IMR-90 (cell line): ENCODE measurements at regions not wholly inside any gene's neighbourhood (a gene's known extent, or its start where the extent isn't known, plus 50 kb on each side); places are given as distances from the start of the nearest gene placed in this dataset.

ENCODE experiments used
- ATAC-seq: fragments of 200-7000 bp; cut with Tn5 transposase; 2 replicates; pipeline ENCODE4 v1.9.1; 2020; ENCODE audit warnings: low read depth, mild to moderate bottlenecking, moderate library complexity
- BruUV-seq: library from RNA; stranded (reverse); fragments of 400-500 nt; replicated peaks from 2 replicates; lab custom pipeline; 2021; lab: Mats Ljungman, UMichigan
- CTCF ChIA-PET: fragments of 300-600 bp; formaldehyde crosslinking; extraction: SDS; loops from one replicate; lab custom pipeline; 2021; ENCODE audit warnings: antibody characterized with exemption; lab: Yijun Ruan, JAX
- POLR2A ChIA-PET: fragments of 300-600 bp; sonication (Branson Sonifier 250); formaldehyde crosslinking; loops from one replicate; lab custom pipeline; 2022; ENCODE audit warnings: antibody characterized with exemption; ENCODE audit not compliant: unreplicated experiment; lab: Charles Lee
- DNase-seq: peaks from one replicate; pipeline ENCODE4 v3.0.0; 2013
- H2AFZ ChIP-seq: replicated peaks from 2 replicates; pipeline ENCODE3; 2013; ENCODE audit warnings: low read length, mild to moderate bottlenecking; ENCODE audit not compliant: poor library complexity
- H2AK5ac ChIP-seq: 2 replicates; pipeline ENCODE4 v1.6.1; 2013; ENCODE audit warnings: low read depth, low read length, inconsistent platforms
- H2AK9ac ChIP-seq: replicated peaks from 2 replicates; pipeline ENCODE3; 2013; ENCODE audit warnings: mild to moderate bottlenecking, low read depth, low read length, moderate library complexity; ENCODE audit not compliant: poor library complexity
- H2BK120ac ChIP-seq: 2 replicates; pipeline ENCODE4 v1.6.1; 2013; ENCODE audit warnings: low read depth, low read length, inconsistent platforms
- H2BK15ac ChIP-seq: 3 replicates; pipeline ENCODE4 v1.6.1; 2013; ENCODE audit warnings: low read depth, low read length, inconsistent platforms
- H2BK20ac ChIP-seq: 2 replicates; pipeline ENCODE4 v1.6.1; 2013; ENCODE audit warnings: low read depth, mild to moderate bottlenecking, inconsistent platforms, low read length, moderate library complexity
- H2BK5ac ChIP-seq: 2 replicates; pipeline ENCODE4 v1.6.1; 2013; ENCODE audit warnings: mild to moderate bottlenecking, low read depth, low read length, inconsistent platforms; ENCODE audit not compliant: poor library complexity, severe bottlenecking
- H3K14ac ChIP-seq: replicated peaks from 2 replicates; pipeline ENCODE4 v1.6.1; 2013; ENCODE audit warnings: low read depth, low read length, inconsistent platforms
- H3K18ac ChIP-seq: 2 replicates; pipeline ENCODE4 v1.6.1; 2013; ENCODE audit warnings: low read depth, low read length, control low read depth
- H3K23ac ChIP-seq: 2 replicates; pipeline ENCODE4 v1.6.1; 2013; ENCODE audit warnings: low read depth, low read length, inconsistent platforms
- H3K27ac ChIP-seq: 2 replicates; pipeline ENCODE4 v1.5.1; 2013; ENCODE audit warnings: mild to moderate bottlenecking, control low read depth, low read length; ENCODE audit not compliant: insufficient read depth
- H3K27me3 ChIP-seq: 2 replicates; pipeline ENCODE4 v1.6.1; 2013; ENCODE audit warnings: low read length; ENCODE audit not compliant: control insufficient read depth, insufficient read depth
- H3K36me3 ChIP-seq: 2 replicates; pipeline ENCODE4 v1.6.1; 2013; ENCODE audit warnings: low read length, mixed read lengths; ENCODE audit not compliant: control insufficient read depth, insufficient read depth
- H3K4ac ChIP-seq: 2 replicates; pipeline ENCODE4 v1.6.1; 2013; ENCODE audit warnings: low read depth, low read length, inconsistent platforms
- H3K4me1 ChIP-seq: 2 replicates; pipeline ENCODE4 v1.6.1; 2013; ENCODE audit warnings: low read length, mixed read lengths; ENCODE audit not compliant: control insufficient read depth, insufficient read depth
- H3K4me2 ChIP-seq: 2 replicates; pipeline ENCODE4 v1.6.1; 2013; ENCODE audit warnings: low read depth, mild to moderate bottlenecking, control low read depth, low read length, moderate library complexity
- H3K4me3 ChIP-seq: 2 replicates; pipeline ENCODE4 v1.5.1; 2013; ENCODE audit warnings: low read depth, mild to moderate bottlenecking, control low read depth, low read length, moderate library complexity; ENCODE audit not compliant: insufficient read depth
- H3K56ac ChIP-seq: 2 replicates; pipeline ENCODE4 v1.6.1; 2013; ENCODE audit warnings: low read length, inconsistent platforms; ENCODE audit not compliant: insufficient read depth; ENCODE audit errors: extremely low read depth
- H3K79me1 ChIP-seq, 2 experiments: 2 replicates each; pipeline ENCODE4 v1.6.1; 2013; ENCODE audit warnings: low read length in 2 of 2, inconsistent platforms in 1 of 2, low read depth in 1 of 2
- H3K9ac ChIP-seq: 2 replicates; pipeline ENCODE4 v1.6.1; 2013; ENCODE audit warnings: low read depth, low read length, control low read depth
- H3K9me1 ChIP-seq: 2 replicates; pipeline ENCODE4 v1.6.1; 2013; ENCODE audit warnings: low read length, inconsistent platforms; ENCODE audit not compliant: insufficient read depth
- H3K9me3 ChIP-seq: 2 replicates; pipeline ENCODE4 v1.6.1; 2013; ENCODE audit warnings: low read length; ENCODE audit not compliant: control insufficient read depth, insufficient read depth
- H4K20me1 ChIP-seq: 2 replicates; pipeline ENCODE4 v1.6.1; 2013; ENCODE audit warnings: low read length, inconsistent platforms; ENCODE audit not compliant: insufficient read depth
- H4K5ac ChIP-seq: 2 replicates; pipeline ENCODE4 v1.6.1; 2013; ENCODE audit warnings: mild to moderate bottlenecking, low read depth, low read length, control low read depth
- H4K8ac ChIP-seq, 2 experiments: 2 replicates each; pipeline ENCODE4 v1.6.1; 2013; ENCODE audit warnings: low read depth in 2 of 2, low read length in 2 of 2, control low read depth in 1 of 2, inconsistent platforms in 1 of 2
- H4K91ac ChIP-seq: 2 replicates; pipeline ENCODE4 v1.6.1; 2013; ENCODE audit warnings: low read depth, low read length, inconsistent platforms; ENCODE audit not compliant: insufficient read depth
- BHLHE40 ChIP-seq: fragments of 150-350 bp; IDR thresholded peaks from 2 replicates; pipeline ENCODE4 v1.6.1; 2016; ENCODE audit warnings: mild to moderate bottlenecking, low read depth, low read length
- CEBPB ChIP-seq: IDR thresholded peaks from 2 replicates; pipeline ENCODE4 v1.6.1; 2012; ENCODE audit warnings: low read depth, low read length, improper control_type of control experiment
- CHD1 ChIP-seq: IDR thresholded peaks from 2 replicates; pipeline ENCODE4 v1.6.1; 2012; ENCODE audit warnings: low read depth, low read length, improper control_type of control experiment
- CTCF ChIP-seq: conservative IDR thresholded peaks from 2 replicates; pipeline ENCODE4 v1.5.1; 2012; ENCODE audit warnings: mild to moderate bottlenecking, low read depth, low read length, improper control_type of control experiment
- FOS ChIP-seq: fragments of 150-350 bp; IDR thresholded peaks from 2 replicates; pipeline ENCODE4 v1.6.1; 2016; ENCODE audit warnings: low read depth, low read length
- MAFK ChIP-seq: IDR thresholded peaks from 2 replicates; pipeline ENCODE4 v1.6.1; 2012; ENCODE audit warnings: low read depth, low read length, improper control_type of control experiment
- MAZ ChIP-seq: IDR thresholded peaks from 2 replicates; pipeline ENCODE4 v1.6.1; 2012; ENCODE audit warnings: low read depth, mild to moderate bottlenecking, low read length, improper control_type of control experiment, moderate library complexity, borderline replicate concordance
- MXI1 ChIP-seq: IDR thresholded peaks from 2 replicates; pipeline ENCODE4 v1.6.1; 2012; ENCODE audit warnings: low read depth, mild to moderate bottlenecking, low read length, moderate library complexity, borderline replicate concordance
- NFE2L2 ChIP-seq: fragments of 150-350 bp; IDR thresholded peaks from 2 replicates; pipeline ENCODE4 v1.6.1; 2016; ENCODE audit warnings: low read depth, mild to moderate bottlenecking, low read length
- POLR2A ChIP-seq: IDR thresholded peaks from 2 replicates; pipeline ENCODE4 v1.6.1; 2012; ENCODE audit warnings: mild to moderate bottlenecking, low read depth, low read length
- RAD21 ChIP-seq: IDR thresholded peaks from 2 replicates; pipeline ENCODE4 v1.6.1; 2012; ENCODE audit warnings: low read length, improper control_type of control experiment
- RCOR1 ChIP-seq: IDR thresholded peaks from 2 replicates; pipeline ENCODE4 v1.6.1; 2012; ENCODE audit warnings: mild to moderate bottlenecking, low read length, improper control_type of control experiment; ENCODE audit not compliant: insufficient replicate concordance
- RFX5 ChIP-seq: IDR thresholded peaks from 2 replicates; pipeline ENCODE4 v1.8.0; 2012; ENCODE audit warnings: low read depth, mild to moderate bottlenecking, low read length, moderate library complexity
- SMC3 ChIP-seq: fragments of 150-350 bp; IDR thresholded peaks from 2 replicates; pipeline ENCODE4 v1.6.1; 2016; ENCODE audit warnings: low read depth, mild to moderate bottlenecking, antibody characterized with exemption, low read length, moderate library complexity
- WGBS, 2 experiments: methylation state at CpG; one replicate each; pipeline versions ENCODE4 v1.1.5 to v1.1.7; 2013; ENCODE audit warnings: missing lambda C conversion rate in 2 of 2; ENCODE audit not compliant: insufficient read length in 1 of 2; ENCODE audit errors: extremely low coverage in 2 of 2; 5-methylcytosine and 5-hydroxymethylcytosine counted together
- dilution Hi-C: fragments of 300-500 bp; cut with HindIII; formaldehyde crosslinking; loops from one replicate; pipeline ENCODE4 v1.14.3; 2018; ENCODE audit warnings: low sequenced_read_pairs; ENCODE audit not compliant: unreplicated experiment
- in situ Hi-C: fragments of 300-500 bp; cut with MboI; formaldehyde crosslinking; loops from 3 replicates; pipeline ENCODE4 v1.14.3; 2019; ENCODE audit warnings: low sequenced_read_pairs, inconsistent platforms, mixed read lengths
- intact Hi-C: fragments of 100-400 bp; cut with micrococcal nuclease; formaldehyde crosslinking; loops from 2 replicates; pipeline ENCODE4 v1.10.0; 2022
- TF ChIP-seq, protein P1 (sequence below): fragments of 150-350 bp; IDR thresholded peaks from 2 replicates; pipeline ENCODE4 v1.6.1; 2016; ENCODE audit warnings: low read depth, mild to moderate bottlenecking, low read length, moderate library complexity, borderline replicate concordance

DNA sequence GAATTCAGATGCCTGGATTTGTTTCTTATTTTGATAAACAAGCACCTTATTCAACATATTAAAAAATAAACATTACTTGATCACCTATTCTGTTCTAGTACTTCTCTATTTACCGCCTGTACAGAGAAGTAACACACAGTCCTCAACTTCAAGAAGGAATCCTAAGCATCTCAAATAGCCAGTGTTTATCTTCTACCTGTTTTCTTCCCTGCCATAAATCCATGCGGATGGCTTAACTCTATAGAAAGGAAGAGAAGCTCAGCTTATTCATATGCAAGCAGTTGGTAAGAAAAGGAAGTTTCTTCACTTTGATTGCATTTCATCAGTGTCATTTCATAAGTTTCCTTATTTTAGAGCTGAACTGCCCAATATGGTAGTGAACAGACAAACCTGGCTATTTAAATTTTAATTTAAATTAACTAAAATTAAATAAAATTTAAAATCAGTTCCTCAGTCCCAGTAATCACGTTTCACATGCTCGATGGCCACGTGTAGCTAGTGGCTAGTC, 210.0 kb upstream of the PEX5L start:
- no peak for DNase-seq
- Histone ChIP-seq H3K4me1 (no peaks in the 10 kb centered on the region), H3K14ac (no peak overlapping the region), H3K79me1 (no peaks in the 10 kb centered on the region), H3K56ac (no peak overlapping the region), H3K23ac (no peak overlapping the region), H3K9me1 (no peaks in the 10 kb centered on the region), H2BK15ac (no peak overlapping the region), H3K9ac (no peak overlapping the region), H2BK5ac (no peak overlapping the region), H3K4ac (no peak overlapping the region), H4K20me1 (no peaks in the 10 kb centered on the region), H4K91ac (no peak overlapping the region), H3K36me3 (no peaks in the 10 kb centered on the region), H2AFZ (no peak overlapping the region), H3K9me3 (no peaks in the 10 kb centered on the region), H3K27me3 (no peaks in the 10 kb centered on the region), H2AK5ac (no peak overlapping the region), H2BK120ac (no peak overlapping the region), H2BK20ac (no peak overlapping the region), H3K4me3 (no peak overlapping the region), H3K4me2 (no peak overlapping the region), H4K8ac (no peak overlapping the region), H4K5ac (no peak overlapping the region), H3K27ac (no peak overlapping the region), H2AK9ac (no peak overlapping the region), H3K18ac (no peak overlapping the region)
- no TSS peak for BruUV-seq
- dilution Hi-C loops, result no loop called here
- intact Hi-C loops, result no loop called here
- TF ChIP-seq MAZ (no peak), FOS (no peak), RCOR1 (no peak), POLR2A (no peak), MAFK (no peak), RAD21 (no peak), RFX5 (no peak), CHD1 (no peak), CEBPB (no peak), NFE2L2 (no peak), MXI1 (no peak), BHLHE40 (no peak), SMC3 (no peak), CTCF (no peak)
- TF ChIP-seq, protein P1, sequence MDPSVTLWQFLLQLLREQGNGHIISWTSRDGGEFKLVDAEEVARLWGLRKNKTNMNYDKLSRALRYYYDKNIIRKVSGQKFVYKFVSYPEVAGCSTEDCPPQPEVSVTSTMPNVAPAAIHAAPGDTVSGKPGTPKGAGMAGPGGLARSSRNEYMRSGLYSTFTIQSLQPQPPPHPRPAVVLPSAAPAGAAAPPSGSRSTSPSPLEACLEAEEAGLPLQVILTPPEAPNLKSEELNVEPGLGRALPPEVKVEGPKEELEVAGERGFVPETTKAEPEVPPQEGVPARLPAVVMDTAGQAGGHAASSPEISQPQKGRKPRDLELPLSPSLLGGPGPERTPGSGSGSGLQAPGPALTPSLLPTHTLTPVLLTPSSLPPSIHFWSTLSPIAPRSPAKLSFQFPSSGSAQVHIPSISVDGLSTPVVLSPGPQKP, result no peak
- ChIA-PET CTCF (no interaction called here), POLR2A (no interaction called here)
- WGBS, 2 experiments, result no CpG with 5 or more reads among the region's 5 CpGs
- no peak for ATAC-seq
- in situ Hi-C loops, result no loop called here
